ENCODE measurements at regions not wholly inside any gene's neighbourhood (a gene's known extent, or its start where the extent isn't known, plus 50 kb on each side); places are given as distances from the start of the nearest gene placed in this dataset.

- TF ChIP-seq, protein P1, sequence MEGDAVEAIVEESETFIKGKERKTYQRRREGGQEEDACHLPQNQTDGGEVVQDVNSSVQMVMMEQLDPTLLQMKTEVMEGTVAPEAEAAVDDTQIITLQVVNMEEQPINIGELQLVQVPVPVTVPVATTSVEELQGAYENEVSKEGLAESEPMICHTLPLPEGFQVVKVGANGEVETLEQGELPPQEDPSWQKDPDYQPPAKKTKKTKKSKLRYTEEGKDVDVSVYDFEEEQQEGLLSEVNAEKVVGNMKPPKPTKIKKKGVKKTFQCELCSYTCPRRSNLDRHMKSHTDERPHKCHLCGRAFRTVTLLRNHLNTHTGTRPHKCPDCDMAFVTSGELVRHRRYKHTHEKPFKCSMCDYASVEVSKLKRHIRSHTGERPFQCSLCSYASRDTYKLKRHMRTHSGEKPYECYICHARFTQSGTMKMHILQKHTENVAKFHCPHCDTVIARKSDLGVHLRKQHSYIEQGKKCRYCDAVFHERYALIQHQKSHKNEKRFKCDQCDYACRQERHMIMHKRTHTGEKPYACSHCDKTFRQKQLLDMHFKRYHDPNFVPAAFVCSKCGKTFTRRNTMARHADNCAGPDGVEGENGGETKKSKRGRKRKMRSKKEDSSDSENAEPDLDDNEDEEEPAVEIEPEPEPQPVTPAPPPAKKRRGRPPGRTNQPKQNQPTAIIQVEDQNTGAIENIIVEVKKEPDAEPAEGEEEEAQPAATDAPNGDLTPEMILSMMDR (IDR thresholded peaks at IDR 0.05): no peak
- no peak for TF ChIP-seq POLR2A (IDR thresholded peaks at IDR 0.05)
Measured at GRCh38 chr14:86943391-86944365, 1049.3 kb downstream of the GALC start.

Measured in thyroid gland (tissue), 4 donors.